Transverse colon (tissue), 4 donors: ENCODE measurements at regions not wholly inside any gene's neighbourhood (a gene's known extent, or its start where the extent isn't known, plus 50 kb on each side); places are given as distances from the start of the nearest gene placed in this dataset.

Experiments
- DNase-seq: peaks from one replicate; pipeline ENCODE4 v3.0.0-alpha.2; 2019
- H3K27ac ChIP-seq, 4 donors: fragments of 200-600 bp; sonication (generic); 2 replicates each; pipeline ENCODE4 v1.5.1; 2016 to 2018; ENCODE audit warnings: inconsistent platforms in 4 of 4
- H3K27me3 ChIP-seq: fragments of 200-600 bp; sonication (generic); 2 replicates; pipeline ENCODE4 v1.5.1; 2017; ENCODE audit warnings: inconsistent platforms
- H3K36me3 ChIP-seq, 4 donors: fragments of 200-600 bp; sonication (generic); 2 replicates each; pipeline ENCODE4 v1.5.1; 2017 to 2019; ENCODE audit warnings: inconsistent platforms in 4 of 4
- H3K4me1 ChIP-seq, 4 donors: fragments of 200-600 bp; sonication (generic); 2 replicates each; pipeline ENCODE4 v1.5.1; 2017 to 2020; ENCODE audit warnings: inconsistent platforms in 4 of 4
- H3K4me3 ChIP-seq, 4 donors: fragments of 200-600 bp; sonication (generic); 1 replicate in 1 of 4; 2 replicates in 3 of 4; pipeline versions ENCODE4 v1.5.1 to v1.6.1; 2017 to 2019; ENCODE audit warnings: inconsistent platforms in 4 of 4
- H3K9me3 ChIP-seq, 2 donors: fragments of 200-600 bp; sonication (generic); 2 replicates each; pipeline ENCODE4 v1.5.1; 2017 to 2019; ENCODE audit warnings: inconsistent platforms in 2 of 2
- CTCF ChIP-seq, 5 experiments: fragments of 200-600 bp in 3 of 5; fragments of 450-650 bp in 2 of 5; sonication (generic) in 3 of 5; IDR thresholded peaks; 1 replicate in 2 of 5; 2 replicates in 3 of 5; pipeline ENCODE4 v1.5.1; 2016 to 2017; ENCODE audit warnings: antibody characterized with exemption in 5 of 5, inconsistent platforms in 3 of 5, mild to moderate bottlenecking in 2 of 5, moderate library complexity in 1 of 5
- EP300 ChIP-seq: sonication (generic); formaldehyde crosslinking; IDR thresholded peaks from one replicate; pipeline ENCODE4 v1.6.1; 2017; ENCODE audit warnings: antibody characterized with exemption, low read depth
- POLR2A ChIP-seq: fragments of 450-650 bp; IDR thresholded peaks from one replicate; pipeline ENCODE4 v1.6.1; 2016; ENCODE audit warnings: antibody characterized with exemption, mild to moderate bottlenecking, moderate library complexity
- POLR2AphosphoS5 ChIP-seq, 3 donors: sonication (generic); formaldehyde crosslinking; IDR thresholded peaks; one replicate each; pipeline ENCODE4 v1.6.1; 2016; ENCODE audit warnings: antibody characterized with exemption in 3 of 3
- WGBS, 2 donors: methylation state at CpG; one replicate each; pipeline ENCODE4 v1.1.5; 2018; ENCODE audit warnings: low coverage in 1 of 2; 5-methylcytosine and 5-hydroxymethylcytosine counted together
- in situ Hi-C, 4 donors: fragments of 200-750 bp; cut with MboI; loops; one replicate each; pipeline versions ENCODE4 v1.15.0 to v1.15.1; 2017; ENCODE audit warnings: low sequenced_read_pairs in 3 of 4, low pct_ligation_motif_present in 1 of 4, low pct_unique_long_range_greater_than_20kb in 1 of 4
- intact Hi-C: fragments of 100-400 bp; cut with DNase I; formaldehyde crosslinking; loops from one replicate; pipeline ENCODE4 v1.15.1; 2023; ENCODE audit warnings: low total_unique reads

GRCh38 chr5:33160871-33161270, 279.9 kb upstream of the TARS1 start:
- Histone ChIP-seq H3K4me1 (no peaks in the 10 kb centered on the region), H3K4me3 (no peak overlapping the region), H3K9me3 (no peaks in the 10 kb centered on the region), H3K27me3 (no peaks in the 10 kb centered on the region), H3K36me3 (no peaks in the 10 kb centered on the region), H3K27ac (no peak overlapping the region)
- 38 to 41% methylated on average over 2 of the region's 2 CpGs for WGBS, 2 donors
- intact Hi-C loops (no loop called here), in situ Hi-C loops (no loop called here)
- TF ChIP-seq POLR2A (no peak), EP300 (no peak), CTCF (IDR thresholded peaks at IDR 0.05) (no peak), POLR2AphosphoS5 (IDR thresholded peaks at IDR 0.05) (no peak)
- DNase-seq: no peak

- H3K27ac ChIP-seq: no peak overlapping the region
- TF ChIP-seq EP300 (no peak), POLR2A (no peak), CTCF (IDR thresholded peaks at IDR 0.05) (no peak), POLR2AphosphoS5 (IDR thresholded peaks at IDR 0.05) (no peak)
- no peaks in the 10 kb centered on the region for H3K27me3 ChIP-seq
- intact Hi-C loops: no loop called here
- H3K36me3 ChIP-seq: no peaks in the 10 kb centered on the region
- no peak for DNase-seq
- H3K9me3 ChIP-seq: no peaks in the 10 kb centered on the region
- in situ Hi-C loops: no loop called here
- no peaks in the 10 kb centered on the region for H3K4me1 ChIP-seq
- H3K4me3 ChIP-seq: no peak overlapping the region
- 61 to 67% methylated on average over 3 of the region's 3 CpGs for WGBS, 2 donors
Observed at GRCh38 chr5:33161421-33161820, 279.3 kb upstream of the TARS1 start.

- Histone ChIP-seq H3K4me3 (no peak overlapping the region), H3K27ac (no peak overlapping the region), H3K27me3 (no peaks in the 10 kb centered on the region), H3K4me1 (no peaks in the 10 kb centered on the region), H3K9me3 (no peaks in the 10 kb centered on the region), H3K36me3 (no peaks in the 10 kb centered on the region)
- intact Hi-C loops (no loop called here), in situ Hi-C loops (no loop called here)
- TF ChIP-seq CTCF (IDR thresholded peaks at IDR 0.05) (no peak), POLR2AphosphoS5 (IDR thresholded peaks at IDR 0.05) (no peak), EP300 (no peak), POLR2A (no peak)
- DNase-seq: no peak
- WGBS, 2 donors: 95 to 100% methylated on average over 3 to 18 of the region's 18 CpGs
Observed at GRCh38 chr5:33162057-33162456, 278.7 kb upstream of the TARS1 start.

- peaks cover 6 to 18% of the 10 kb centered on the region in 2 donors for H3K9me3 ChIP-seq
- intact Hi-C loops (no loop called here), in situ Hi-C loops (no loop called here)
- H3K27ac ChIP-seq: no peak overlapping the region
- no peaks in the 10 kb centered on the region for H3K27me3 ChIP-seq
- no peak for DNase-seq
- H3K4me1 ChIP-seq: no peaks in the 10 kb centered on the region
- no peak overlapping the region for H3K4me3 ChIP-seq
- H3K36me3 ChIP-seq: no peaks in the 10 kb centered on the region
- 53 to 100% methylated on average over 1 to 4 of the region's 4 CpGs for WGBS, 2 donors
- TF ChIP-seq POLR2A (no peak), EP300 (no peak), CTCF (IDR thresholded peaks at IDR 0.05) (no peak), POLR2AphosphoS5 (IDR thresholded peaks at IDR 0.05) (no peak)
Observed at GRCh38 chr5:33166522-33166921, 274.2 kb upstream of the TARS1 start.
